ENCODE measurements at regions not wholly inside any gene's neighbourhood (a gene's known extent, or its start where the extent isn't known, plus 50 kb on each side); places are given as distances from the start of the nearest gene placed in this dataset.

GRCh38 chr6:86357877-86358276, 579.5 kb upstream of the HTR1E start:
- TF ChIP-seq CTCF (IDR thresholded peaks at IDR 0.05) = no peak
- Histone ChIP-seq H3K9ac (ENCODE audit: low read depth in 2 of 2, low read length in 2 of 2) (no peak overlapping the region), H3K27ac (no peak overlapping the region), H3K4me1 (no peaks in the 10 kb centered on the region), H3K4me3 (no peak overlapping the region), H3K36me3 (no peaks in the 10 kb centered on the region), H3K9me3 (no peaks in the 10 kb centered on the region), H3K27me3 (no peaks in the 10 kb centered on the region)
- intact Hi-C loops (cut with DNase I) = no loop called here
- no peak for DNase-seq

- no peak overlapping the region for H3K9ac ChIP-seq (ENCODE audit: low read depth in 2 of 2, low read length in 2 of 2)
- no peak overlapping the region for H3K27ac ChIP-seq
- intact Hi-C loops (cut with DNase I) = no loop called here
- DNase-seq = no peak
- H3K4me3 ChIP-seq = no peak overlapping the region
- H3K36me3 ChIP-seq = no peaks in the 10 kb centered on the region
- H3K27me3 ChIP-seq = no peaks in the 10 kb centered on the region
- no peaks in the 10 kb centered on the region for H3K9me3 ChIP-seq
- TF ChIP-seq CTCF (IDR thresholded peaks at IDR 0.05) = no peak
- H3K4me1 ChIP-seq = no peaks in the 10 kb centered on the region
Measured at GRCh38 chr6:86355271-86355670, 582.1 kb upstream of the HTR1E start.

- DNase-seq = no peak
- H3K36me3 ChIP-seq = no peaks in the 10 kb centered on the region
- H3K9me3 ChIP-seq = no peaks in the 10 kb centered on the region
- no peak for TF ChIP-seq CTCF (IDR thresholded peaks at IDR 0.05)
- no peak overlapping the region for H3K9ac ChIP-seq (ENCODE audit: low read depth in 2 of 2, low read length in 2 of 2)
- no peaks in the 10 kb centered on the region for H3K27me3 ChIP-seq
- no peak overlapping the region for H3K27ac ChIP-seq
- no peak overlapping the region for H3K4me3 ChIP-seq
- intact Hi-C loops (cut with DNase I) = no loop called here
- no peaks in the 10 kb centered on the region for H3K4me1 ChIP-seq
Measured at GRCh38 chr6:86331919-86332318, 605.4 kb upstream of the HTR1E start.

GRCh38 chr6:86331265-86331840, 606.0 kb upstream of the HTR1E start:
- intact Hi-C loops (cut with DNase I) = no loop called here
- Histone ChIP-seq H3K27ac (no peak overlapping the region), H3K9me3 (no peaks in the 10 kb centered on the region), H3K4me1 (no peaks in the 10 kb centered on the region), H3K4me3 (no peak overlapping the region), H3K9ac (ENCODE audit: low read depth in 2 of 2, low read length in 2 of 2) (no peak overlapping the region), H3K27me3 (no peaks in the 10 kb centered on the region), H3K36me3 (no peaks in the 10 kb centered on the region)
- DNase-seq = no peak
- TF ChIP-seq CTCF (IDR thresholded peaks at IDR 0.05) = no peak

GRCh38 chr6:86306210-86306609, 631.1 kb upstream of the HTR1E start:
- intact Hi-C loops (cut with DNase I) = no loop called here
- Histone ChIP-seq H3K9ac (ENCODE audit: low read depth in 2 of 2, low read length in 2 of 2) (no peak overlapping the region), H3K36me3 (no peaks in the 10 kb centered on the region), H3K27me3 (no peaks in the 10 kb centered on the region), H3K4me3 (no peak overlapping the region), H3K9me3 (no peaks in the 10 kb centered on the region), H3K27ac (no peak overlapping the region), H3K4me1 (no peaks in the 10 kb centered on the region)
- no peak for TF ChIP-seq CTCF (IDR thresholded peaks at IDR 0.05)
- DNase-seq = no peak

Data from colonic mucosa (tissue), 4 donors.